ENCODE measurements at regions not wholly inside any gene's neighbourhood (a gene's known extent, or its start where the extent isn't known, plus 50 kb on each side); places are given as distances from the start of the nearest gene placed in this dataset.

DNA sequence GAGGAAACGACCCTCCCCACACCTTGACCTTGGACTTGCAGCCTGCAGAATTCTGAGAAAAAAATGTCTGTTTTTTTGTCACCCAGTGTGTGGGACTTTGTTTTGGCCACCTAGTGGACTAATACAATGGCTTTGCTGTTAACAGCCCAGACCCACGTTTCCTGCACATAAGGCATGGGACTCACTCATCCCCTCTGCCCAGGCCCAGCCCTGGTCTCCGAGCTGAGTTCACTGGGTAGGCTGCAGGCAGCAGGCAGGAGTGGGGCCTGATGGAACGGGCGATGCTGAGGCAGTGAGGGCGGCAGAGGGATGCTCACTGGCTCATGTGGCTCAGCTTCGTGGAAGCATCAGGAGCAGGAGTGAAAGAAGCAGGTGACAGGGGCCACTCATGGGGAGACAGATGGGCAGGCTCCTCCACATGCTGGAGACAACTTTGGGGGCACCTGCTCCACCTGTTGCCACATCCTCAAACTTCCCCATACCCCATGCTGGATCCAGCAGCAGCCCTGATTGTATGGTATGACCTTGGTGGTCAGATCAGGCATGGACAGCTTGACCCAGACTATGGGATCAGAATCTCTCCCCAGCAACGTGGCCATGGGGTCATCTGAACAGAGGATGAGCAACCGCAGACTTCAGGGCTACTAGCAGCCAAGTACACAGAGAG lies 65.8 kb upstream of the ANTXRL start:
- Histone ChIP-seq H3K36me3 (ENCODE audit: control insufficient read depth in 2 of 2, extremely low read depth in 1 of 2, insufficient read depth in 1 of 2, low read length in 1 of 2) (peaks cover 13 to 60% of the 10 kb centered on the region in 2 donors), H3K4me1 (ENCODE audit: control insufficient read depth in 1 of 2, extremely low read depth in 1 of 2, insufficient read depth in 2 of 2, low read length in 2 of 2) (no peaks in the 10 kb centered on the region), H3K4me3 (ENCODE audit: control insufficient read depth in 1 of 2, extremely low read depth in 1 of 2, low read length in 1 of 2) (no peak overlapping the region), H3K27me3 (replicated peaks in 1 of 2; ENCODE audit: control insufficient read depth in 2 of 2, extremely low read depth in 1 of 2, insufficient read depth in 2 of 2, low read length in 1 of 2) (no peaks in the 10 kb centered on the region), H3K27ac (ENCODE audit: low read length) (no peak overlapping the region), H3K9me3 (no peaks in the 10 kb centered on the region)
- WGBS (ENCODE audit: insufficient coverage), result 86% methylated on average over 8 of the region's 9 CpGs
- peaks cover 72% of the 10 kb centered on the region for H3K36me3 Mint-ChIP-seq
- no peak overlapping the region for H3K27ac Mint-ChIP-seq
- no peaks in the 10 kb centered on the region for H3K9me3 Mint-ChIP-seq
- no peak overlapping the region for H3K4me3 Mint-ChIP-seq
- CTCF ChIA-PET, result no interaction called here
- ATAC-seq (replicated peaks in 1 of 4), result no peak
- peak in 2 of 35 experiments; percentile 4 to 24 for DNase-seq
- peaks cover 10 to 39% (median 13%) of the 10 kb centered on the region in 3 donors for H3K4me1 Mint-ChIP-seq
- H3K27me3 Mint-ChIP-seq, result no peaks in the 10 kb centered on the region
- POLR2A ChIA-PET, result no interaction called here

DNA sequence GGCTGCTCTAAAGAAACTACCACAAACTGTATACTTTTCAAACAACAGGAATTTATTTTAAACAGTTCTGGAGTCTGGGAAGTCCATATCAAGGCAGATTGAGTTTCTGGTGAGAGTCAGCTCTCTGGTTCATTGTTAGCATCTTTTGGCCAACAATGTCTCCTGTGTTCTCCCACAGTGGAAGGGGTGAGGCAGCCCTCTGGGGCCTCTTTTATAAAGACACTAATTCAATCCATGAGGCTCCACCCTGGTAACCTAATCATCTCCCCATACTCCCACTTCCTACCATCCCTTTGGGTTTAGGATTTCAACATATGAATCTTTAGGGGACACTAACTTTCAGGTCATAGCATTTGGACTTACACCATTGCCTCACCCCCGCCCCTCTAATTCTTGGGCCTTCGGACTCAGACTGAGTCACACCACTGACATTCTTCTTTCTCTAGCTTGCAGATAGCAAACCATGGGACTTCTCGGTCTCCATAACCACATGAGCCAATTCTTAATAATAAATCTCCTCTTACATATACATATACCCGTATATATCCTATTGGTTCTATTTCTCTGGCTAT lies 64.3 kb upstream of the ANTXRL start:
- H3K4me1 ChIP-seq (ENCODE audit: control insufficient read depth in 1 of 2, extremely low read depth in 1 of 2, insufficient read depth in 2 of 2, low read length in 2 of 2), result peaks cover 0 to 5% of the 10 kb centered on the region in 2 experiments
- peaks cover 12 to 58% of the 10 kb centered on the region in 2 donors for H3K36me3 ChIP-seq (ENCODE audit: control insufficient read depth in 2 of 2, extremely low read depth in 1 of 2, insufficient read depth in 1 of 2, low read length in 1 of 2)
- no peaks in the 10 kb centered on the region for H3K9me3 Mint-ChIP-seq
- H3K4me3 Mint-ChIP-seq, result no peak overlapping the region
- H3K36me3 Mint-ChIP-seq, result peaks cover 59% of the 10 kb centered on the region
- ATAC-seq (replicated peaks in 1 of 4) (no peak), DNase-seq (no peak)
- H3K9me3 ChIP-seq, result no peaks in the 10 kb centered on the region
- WGBS (ENCODE audit: insufficient coverage), result 95% methylated on average over 3 of the region's 4 CpGs
- no peaks in the 10 kb centered on the region for H3K27me3 ChIP-seq (replicated peaks in 1 of 2; ENCODE audit: control insufficient read depth in 2 of 2, extremely low read depth in 1 of 2, insufficient read depth in 2 of 2, low read length in 1 of 2)
- ChIA-PET POLR2A (no interaction called here), CTCF (no interaction called here)
- no peak overlapping the region for H3K4me3 ChIP-seq (ENCODE audit: control insufficient read depth in 1 of 2, extremely low read depth in 1 of 2, low read length in 1 of 2)
- no peaks in the 10 kb centered on the region for H3K27me3 Mint-ChIP-seq
- no peak overlapping the region for H3K27ac Mint-ChIP-seq
- no peak overlapping the region for H3K27ac ChIP-seq (ENCODE audit: low read length)
- H3K4me1 Mint-ChIP-seq, result peaks cover 10 to 46% (median 12%) of the 10 kb centered on the region in 3 donors

DNA sequence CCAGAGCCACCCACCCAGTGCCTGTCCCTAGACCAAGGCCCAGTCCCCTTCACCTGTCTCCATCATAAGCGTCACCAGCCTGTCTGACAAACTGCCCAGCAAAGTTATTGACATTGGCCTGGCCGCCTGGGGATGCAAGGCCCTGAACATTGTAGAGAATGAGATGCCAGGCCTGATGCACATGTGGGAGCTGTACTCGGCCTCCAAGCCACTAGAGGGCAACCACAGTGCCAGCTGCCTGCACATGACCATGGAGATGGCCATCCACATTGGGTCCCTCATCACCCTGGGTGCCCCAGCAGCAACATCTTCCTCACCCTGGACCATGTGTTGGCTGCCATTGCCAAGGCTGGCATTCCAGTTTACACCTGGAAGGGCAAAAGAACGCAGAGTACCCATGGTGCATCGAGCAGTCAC lies 63.7 kb upstream of the ANTXRL start:
- POLR2A ChIA-PET, result no interaction called here
- no peaks in the 10 kb centered on the region for H3K27me3 ChIP-seq (replicated peaks in 1 of 2; ENCODE audit: control insufficient read depth in 2 of 2, extremely low read depth in 1 of 2, insufficient read depth in 2 of 2, low read length in 1 of 2)
- CTCF ChIA-PET, result no interaction called here
- H3K36me3 ChIP-seq (ENCODE audit: control insufficient read depth in 2 of 2, extremely low read depth in 1 of 2, insufficient read depth in 1 of 2, low read length in 1 of 2), result peaks cover 10 to 54% of the 10 kb centered on the region in 2 donors
- no peak for ATAC-seq (replicated peaks in 1 of 4)
- Mint-ChIP-seq H3K36me3 (peaks cover 54% of the 10 kb centered on the region), H3K4me1 (peaks cover 8 to 42% (median 9%) of the 10 kb centered on the region in 3 donors), H3K9me3 (no peaks in the 10 kb centered on the region), H3K27me3 (no peaks in the 10 kb centered on the region), H3K27ac (no peak overlapping the region), H3K4me3 (no peak overlapping the region)
- peak in 2 of 35 experiments; percentile 6 to 24 for DNase-seq
- 97% methylated on average over 3 of the region's 5 CpGs for WGBS (ENCODE audit: insufficient coverage)
- H3K9me3 ChIP-seq, result no peaks in the 10 kb centered on the region
- no peak overlapping the region for H3K4me3 ChIP-seq (ENCODE audit: control insufficient read depth in 1 of 2, extremely low read depth in 1 of 2, low read length in 1 of 2)
- H3K27ac ChIP-seq (ENCODE audit: low read length), result no peak overlapping the region
- peaks cover 0 to 8% of the 10 kb centered on the region in 2 experiments for H3K4me1 ChIP-seq (ENCODE audit: control insufficient read depth in 1 of 2, extremely low read depth in 1 of 2, insufficient read depth in 2 of 2, low read length in 2 of 2)

DNA sequence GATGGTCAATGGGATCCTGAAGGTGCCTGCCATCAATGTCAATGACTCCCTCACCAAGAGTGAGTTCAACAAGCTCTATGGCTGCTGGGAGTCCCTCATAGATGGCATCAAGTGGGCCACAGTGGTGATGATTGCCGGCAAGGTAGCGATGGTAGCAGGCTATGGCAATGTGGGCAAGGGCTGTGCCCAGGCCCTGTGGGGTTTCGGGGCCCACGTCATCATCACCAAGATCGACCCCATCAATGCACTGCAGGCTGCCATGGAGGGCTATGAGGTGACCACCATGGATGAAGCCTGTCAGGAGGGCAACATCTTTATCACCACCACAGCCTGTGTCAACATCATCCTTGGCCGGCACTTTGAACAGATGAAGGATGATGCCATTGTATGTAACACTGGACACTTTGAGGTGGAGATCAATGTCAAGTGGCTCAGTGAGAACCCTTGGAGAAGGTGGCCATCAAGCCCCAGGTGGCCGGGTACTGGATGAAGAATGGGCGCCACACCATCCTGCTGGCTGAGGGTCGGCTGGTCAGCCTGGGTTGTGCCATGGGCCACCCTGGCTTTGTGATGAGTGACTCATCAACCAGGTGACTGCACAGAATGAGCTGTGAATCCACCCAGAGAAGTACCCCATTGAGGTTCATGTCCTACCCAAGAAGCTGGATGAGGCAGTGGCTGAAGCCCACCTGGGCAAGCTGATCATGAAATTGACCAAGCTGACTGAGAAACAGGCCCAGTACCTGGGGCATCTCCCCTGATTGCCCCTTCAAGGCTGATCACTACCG lies 63.0 kb upstream of the ANTXRL start:
- no peaks in the 10 kb centered on the region for H3K9me3 Mint-ChIP-seq
- no peak overlapping the region for H3K27ac ChIP-seq (ENCODE audit: low read length)
- peaks cover 7 to 43% (median 12%) of the 10 kb centered on the region in 3 donors for H3K4me1 Mint-ChIP-seq
- CTCF ChIA-PET, result no interaction called here
- peaks cover 11 to 52% of the 10 kb centered on the region in 2 donors for H3K36me3 ChIP-seq (ENCODE audit: control insufficient read depth in 2 of 2, extremely low read depth in 1 of 2, insufficient read depth in 1 of 2, low read length in 1 of 2)
- H3K27ac Mint-ChIP-seq, result no peak overlapping the region
- no peak overlapping the region for H3K4me3 Mint-ChIP-seq
- H3K27me3 ChIP-seq (replicated peaks in 1 of 2; ENCODE audit: control insufficient read depth in 2 of 2, extremely low read depth in 1 of 2, insufficient read depth in 2 of 2, low read length in 1 of 2), result no peaks in the 10 kb centered on the region
- WGBS (ENCODE audit: insufficient coverage), result 96% methylated on average over 6 of the region's 10 CpGs
- DNase-seq (peak in 2 of 35 experiments; percentile 3 to 23), ATAC-seq (replicated peaks in 1 of 4) (no peak)
- H3K27me3 Mint-ChIP-seq, result no peaks in the 10 kb centered on the region
- H3K9me3 ChIP-seq, result no peaks in the 10 kb centered on the region
- H3K36me3 Mint-ChIP-seq, result peaks cover 51% of the 10 kb centered on the region
- no peak overlapping the region for H3K4me3 ChIP-seq (ENCODE audit: control insufficient read depth in 1 of 2, extremely low read depth in 1 of 2, low read length in 1 of 2)
- peaks cover 0 to 15% of the 10 kb centered on the region in 2 experiments for H3K4me1 ChIP-seq (ENCODE audit: control insufficient read depth in 1 of 2, extremely low read depth in 1 of 2, insufficient read depth in 2 of 2, low read length in 2 of 2)
- POLR2A ChIA-PET, result no interaction called here

DNA sequence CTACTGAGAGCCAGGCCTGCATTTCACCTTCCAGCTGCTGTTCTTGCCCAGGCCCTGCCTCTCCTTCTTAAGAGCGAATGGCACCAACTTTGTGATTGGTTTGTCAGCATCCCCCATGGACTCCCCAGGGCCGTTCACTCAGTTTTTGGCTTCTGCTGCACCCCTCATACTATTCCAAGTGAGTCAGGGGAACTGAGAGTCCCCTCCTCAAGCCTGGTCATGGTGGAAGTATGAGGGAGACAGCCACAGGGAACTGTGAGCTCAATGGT lies 62.4 kb upstream of the ANTXRL start:
- Mint-ChIP-seq H3K4me1 (peaks cover 8 to 43% (median 17%) of the 10 kb centered on the region in 3 donors), H3K27ac (no peak overlapping the region), H3K9me3 (peaks cover 0 to 3% (median 0%) of the 10 kb centered on the region in 3 donors), H3K4me3 (no peak overlapping the region), H3K36me3 (peaks cover 50% of the 10 kb centered on the region), H3K27me3 (no peaks in the 10 kb centered on the region)
- Histone ChIP-seq H3K9me3 (no peaks in the 10 kb centered on the region), H3K4me3 (ENCODE audit: control insufficient read depth in 1 of 2, extremely low read depth in 1 of 2, low read length in 1 of 2) (no peak overlapping the region), H3K27ac (ENCODE audit: low read length) (no peak overlapping the region), H3K36me3 (ENCODE audit: control insufficient read depth in 2 of 2, extremely low read depth in 1 of 2, insufficient read depth in 1 of 2, low read length in 1 of 2) (peaks cover 12 to 51% of the 10 kb centered on the region in 2 donors), H3K27me3 (replicated peaks in 1 of 2; ENCODE audit: control insufficient read depth in 2 of 2, extremely low read depth in 1 of 2, insufficient read depth in 2 of 2, low read length in 1 of 2) (no peaks in the 10 kb centered on the region), H3K4me1 (ENCODE audit: control insufficient read depth in 1 of 2, extremely low read depth in 1 of 2, insufficient read depth in 2 of 2, low read length in 2 of 2) (peaks cover 0 to 18% of the 10 kb centered on the region in 2 experiments)
- 100% methylated on average over 1 of the region's 2 CpGs for whole genome bisulfite sequencing (ENCODE audit: insufficient coverage)
- ChIA-PET CTCF (no interaction called here), POLR2A (no interaction called here)
- ATAC-seq (replicated peaks in 1 of 4) (no peak), DNase-seq (peak in 2 of 35 experiments; percentile 5 to 22)

DNA sequence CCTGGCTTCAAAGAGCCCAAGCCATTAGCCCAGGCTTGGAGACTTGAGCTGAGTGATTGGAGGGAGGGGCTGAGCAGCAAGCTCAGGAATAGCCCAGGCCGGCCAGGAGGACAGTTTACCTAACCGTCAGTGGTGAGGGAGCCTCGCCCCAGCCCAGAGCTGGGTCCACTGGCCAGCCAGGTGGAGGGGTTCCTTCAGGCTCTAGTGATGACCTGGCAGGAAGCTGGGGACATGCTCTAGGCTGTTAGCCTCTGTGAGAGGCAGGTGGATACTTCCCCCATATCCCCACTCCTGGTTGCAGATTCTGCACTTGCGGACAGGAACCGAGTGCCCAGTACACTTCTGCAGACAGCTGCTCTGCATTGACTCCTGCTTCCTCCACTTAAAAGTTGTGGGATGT lies 61.2 kb upstream of the ANTXRL start:
- 92% methylated on average over 3 of the region's 5 CpGs for WGBS (ENCODE audit: insufficient coverage)
- Mint-ChIP-seq H3K9me3 (peaks cover 0 to 8% (median 2%) of the 10 kb centered on the region in 3 donors), H3K27me3 (no peaks in the 10 kb centered on the region), H3K4me3 (no peak overlapping the region), H3K4me1 (peaks cover 11 to 42% (median 20%) of the 10 kb centered on the region in 3 donors), H3K27ac (no peak overlapping the region), H3K36me3 (peaks cover 56% of the 10 kb centered on the region)
- H3K27ac ChIP-seq (ENCODE audit: low read length), result no peak overlapping the region
- no peaks in the 10 kb centered on the region for H3K9me3 ChIP-seq
- H3K4me1 ChIP-seq (ENCODE audit: control insufficient read depth in 1 of 2, extremely low read depth in 1 of 2, insufficient read depth in 2 of 2, low read length in 2 of 2), result peaks cover 0 to 18% of the 10 kb centered on the region in 2 experiments
- no peak for ATAC-seq (replicated peaks in 1 of 4)
- peaks cover 12 to 48% of the 10 kb centered on the region in 2 donors for H3K36me3 ChIP-seq (ENCODE audit: control insufficient read depth in 2 of 2, extremely low read depth in 1 of 2, insufficient read depth in 1 of 2, low read length in 1 of 2)
- ChIA-PET POLR2A (no interaction called here), CTCF (no interaction called here)
- H3K4me3 ChIP-seq (ENCODE audit: control insufficient read depth in 1 of 2, extremely low read depth in 1 of 2, low read length in 1 of 2), result no peak overlapping the region
- H3K27me3 ChIP-seq (replicated peaks in 1 of 2; ENCODE audit: control insufficient read depth in 2 of 2, extremely low read depth in 1 of 2, insufficient read depth in 2 of 2, low read length in 1 of 2), result no peaks in the 10 kb centered on the region
- peak in 2 of 35 experiments; percentile 4 to 21 for DNase-seq
